ENCODE measurements at regions not wholly inside any gene's neighbourhood (a gene's known extent, or its start where the extent isn't known, plus 50 kb on each side); places are given as distances from the start of the nearest gene placed in this dataset.

- no peak overlapping the region for H2BK15ac ChIP-seq (ENCODE audit: low read depth, low read length)
- H3K79me2 ChIP-seq (ENCODE audit: insufficient read depth, low read length), result no peaks in the 10 kb centered on the region
- no peak overlapping the region for H4K5ac ChIP-seq (ENCODE audit: insufficient read length, low read depth, low read length)
- Mint-ChIP-seq H3K27me3 (ENCODE audit: low read depth) (no peaks in the 10 kb centered on the region), H3K4me1 (no peaks in the 10 kb centered on the region), H3K36me3 (ENCODE audit: insufficient read depth in 1 of 3, low read depth in 3 of 3) (0 out of 7 replicates have a peak, but pooled peaks cover 0 to 2% (median 1%) of the 10 kb centered on the region in 3 experiments), H3K4me3 (no peak overlapping the region), H3K27ac (no peak overlapping the region), H3K9me3 (peaks cover 0 to 6% of the 10 kb centered on the region in 2 experiments; a peak in 1 of 5 replicates)
- no peaks in the 10 kb centered on the region for H3K9me3 ChIP-seq (ENCODE audit: control insufficient read depth, low read depth, low read length)
- WGBS (ENCODE audit: extremely low coverage, insufficient read length, low lambda C conversion rate), result no CpG with 5 or more reads among the region's 2 CpGs
- H3K27me3 ChIP-seq (ENCODE audit: insufficient read depth, low read length), result no peaks in the 10 kb centered on the region
- H3K4ac ChIP-seq (ENCODE audit: low read depth, low read length), result no peak overlapping the region
- H4K8ac ChIP-seq (replicated peaks; ENCODE audit: insufficient read length, low read depth, low read length), result no peak overlapping the region
- H2BK12ac ChIP-seq (ENCODE audit: insufficient read length, low read depth, low read length), result no peak overlapping the region
- no peak overlapping the region for H2BK120ac ChIP-seq (ENCODE audit: low read depth, low read length, poor library complexity, severe bottlenecking)
- H3K23ac ChIP-seq (ENCODE audit: insufficient read length, low read depth, low read length), result no peak overlapping the region
- no peaks in the 10 kb centered on the region for H3K4me1 ChIP-seq (ENCODE audit: insufficient read depth, low read length)
- no peak overlapping the region for H3K56ac ChIP-seq (ENCODE audit: insufficient read length, low read depth, low read length)
- no peak for DNase-seq
- H3K23me2 ChIP-seq (ENCODE audit: insufficient read length, low read depth, low read length, poor library complexity, severe bottlenecking), result no peaks in the 10 kb centered on the region
- no peak overlapping the region for H3T11ph ChIP-seq (ENCODE audit: low read length)
- H4K91ac ChIP-seq (ENCODE audit: insufficient read length, low read depth, low read length), result no peak overlapping the region
- H3K27ac ChIP-seq (ENCODE audit: insufficient read length, low read depth, low read length), result no peak overlapping the region
- no peak overlapping the region for H3K9ac ChIP-seq (ENCODE audit: extremely low read depth, insufficient read length, low read length)
- no peak overlapping the region for H3K14ac ChIP-seq (ENCODE audit: insufficient read depth, low read length)
- no peak overlapping the region for H2AFZ ChIP-seq (ENCODE audit: low read length)
- no peaks in the 10 kb centered on the region for H3K79me1 ChIP-seq (ENCODE audit: insufficient read depth, low read depth, low read length, poor library complexity, severe bottlenecking)
- H3K18ac ChIP-seq (ENCODE audit: insufficient read length, low read depth, low read length), result no peak overlapping the region
- TF ChIP-seq CTCF (conservative IDR thresholded peaks at IDR 0.05), result no peak
- no peak overlapping the region for H2BK20ac ChIP-seq (ENCODE audit: low read depth, low read length, poor library complexity, severe bottlenecking)
- H4K20me1 ChIP-seq (ENCODE audit: control insufficient read depth, insufficient read depth, insufficient read length), result no peaks in the 10 kb centered on the region
- H2AK5ac ChIP-seq (ENCODE audit: insufficient read length, low read length), result no peak overlapping the region
- H2BK5ac ChIP-seq (ENCODE audit: insufficient read length, low read length), result no peak overlapping the region
- no peak overlapping the region for H3K4me2 ChIP-seq (ENCODE audit: insufficient read depth, insufficient read length, low read length)
Measured at GRCh38 chr12:28698553-28698952, 450.5 kb upstream of the FAR2 start.

Measured in H9 (cell line).